Left ventricle myocardium inferior (tissue), 1 donor: ENCODE measurements at regions not wholly inside any gene's neighbourhood (a gene's known extent, or its start where the extent isn't known, plus 50 kb on each side); places are given as distances from the start of the nearest gene placed in this dataset.

Experiments used
- DNase-seq: peaks from one replicate; pipeline ENCODE4 v3.0.0-alpha.2; 2020
- H3K27ac ChIP-seq: fragments of 200-600 bp; replicated peaks from 2 replicates; pipeline ENCODE4 v1.8.0; 2021
- H3K27me3 ChIP-seq: fragments of 200-600 bp; 2 replicates; pipeline ENCODE4 v1.8.0; 2021; ENCODE audit warnings: low read depth
- H3K36me3 ChIP-seq: fragments of 200-600 bp; 2 replicates; pipeline ENCODE4 v1.8.0; 2021
- H3K4me1 ChIP-seq: fragments of 200-600 bp; 2 replicates; pipeline ENCODE4 v1.8.0; 2021
- H3K4me3 ChIP-seq: fragments of 200-600 bp; 2 replicates; pipeline ENCODE4 v1.8.0; 2021; ENCODE audit warnings: mild to moderate bottlenecking, moderate library complexity
- H3K9me3 ChIP-seq: fragments of 200-600 bp; replicated peaks from 2 replicates; pipeline ENCODE4 v1.8.0; 2021
- intact Hi-C: fragments of 100-400 bp; cut with micrococcal nuclease; formaldehyde crosslinking; loops from one replicate; pipeline ENCODE4 v1.11.0; 2022
- TF ChIP-seq, protein P1 (sequence below): fragments of 200-600 bp; IDR thresholded peaks from 2 replicates; pipeline ENCODE4 v1.8.0; 2021; ENCODE audit warnings: antibody characterized with exemption, mild to moderate bottlenecking, borderline replicate concordance
- donor health status: DM: no; HTN: yes; CAD: no; lungs with severe emphysema.

DNA sequence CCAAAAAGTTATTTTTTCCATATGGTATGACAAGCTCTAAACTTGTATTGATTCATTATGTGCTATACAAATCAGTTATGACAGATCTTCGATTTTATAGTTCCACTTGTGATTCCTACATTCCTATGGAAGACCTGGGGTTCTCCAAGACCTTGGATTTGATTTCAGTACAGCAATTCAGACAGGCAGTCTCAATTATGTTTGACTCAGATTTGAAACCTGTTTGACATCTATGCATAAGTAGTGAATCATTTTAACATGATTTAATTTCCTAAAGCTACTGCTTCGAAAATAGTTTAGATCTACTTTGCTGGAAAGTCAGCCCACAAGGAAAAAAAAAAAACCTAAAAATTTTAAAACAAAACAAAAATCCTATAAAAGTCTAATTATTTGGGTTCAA lies 820.4 kb downstream of the LUZP2 start:
- intact Hi-C loops = no loop called here
- no peaks in the 10 kb centered on the region for H3K27me3 ChIP-seq
- no peaks in the 10 kb centered on the region for H3K36me3 ChIP-seq
- TF ChIP-seq, protein P1, sequence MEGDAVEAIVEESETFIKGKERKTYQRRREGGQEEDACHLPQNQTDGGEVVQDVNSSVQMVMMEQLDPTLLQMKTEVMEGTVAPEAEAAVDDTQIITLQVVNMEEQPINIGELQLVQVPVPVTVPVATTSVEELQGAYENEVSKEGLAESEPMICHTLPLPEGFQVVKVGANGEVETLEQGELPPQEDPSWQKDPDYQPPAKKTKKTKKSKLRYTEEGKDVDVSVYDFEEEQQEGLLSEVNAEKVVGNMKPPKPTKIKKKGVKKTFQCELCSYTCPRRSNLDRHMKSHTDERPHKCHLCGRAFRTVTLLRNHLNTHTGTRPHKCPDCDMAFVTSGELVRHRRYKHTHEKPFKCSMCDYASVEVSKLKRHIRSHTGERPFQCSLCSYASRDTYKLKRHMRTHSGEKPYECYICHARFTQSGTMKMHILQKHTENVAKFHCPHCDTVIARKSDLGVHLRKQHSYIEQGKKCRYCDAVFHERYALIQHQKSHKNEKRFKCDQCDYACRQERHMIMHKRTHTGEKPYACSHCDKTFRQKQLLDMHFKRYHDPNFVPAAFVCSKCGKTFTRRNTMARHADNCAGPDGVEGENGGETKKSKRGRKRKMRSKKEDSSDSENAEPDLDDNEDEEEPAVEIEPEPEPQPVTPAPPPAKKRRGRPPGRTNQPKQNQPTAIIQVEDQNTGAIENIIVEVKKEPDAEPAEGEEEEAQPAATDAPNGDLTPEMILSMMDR = no peak
- H3K4me1 ChIP-seq = no peaks in the 10 kb centered on the region
- H3K27ac ChIP-seq = no peak overlapping the region
- no peaks in the 10 kb centered on the region for H3K9me3 ChIP-seq
- H3K4me3 ChIP-seq = no peak overlapping the region
- no peak for DNase-seq

DNA sequence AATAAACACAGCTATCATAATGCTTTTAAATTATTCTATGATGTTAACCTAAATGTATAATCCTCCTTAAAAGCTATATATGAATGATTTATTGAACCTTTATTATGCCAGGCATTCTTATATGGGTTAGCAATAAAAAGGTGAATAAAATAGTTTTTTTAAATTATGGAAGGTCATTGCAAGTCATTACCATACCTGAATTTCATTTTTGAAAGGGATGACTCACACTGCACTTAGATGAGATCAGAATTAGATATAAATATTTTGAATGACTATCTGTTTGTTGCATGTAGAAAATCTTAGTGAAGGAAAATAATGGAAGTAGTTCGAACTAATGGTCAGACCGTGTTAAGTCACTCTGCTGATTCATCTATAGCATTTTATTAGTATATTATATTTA lies 822.3 kb downstream of the LUZP2 start:
- no peaks in the 10 kb centered on the region for H3K27me3 ChIP-seq
- H3K36me3 ChIP-seq = no peaks in the 10 kb centered on the region
- no peaks in the 10 kb centered on the region for H3K4me1 ChIP-seq
- TF ChIP-seq, protein P1 = no peak
- no peak overlapping the region for H3K4me3 ChIP-seq
- intact Hi-C loops = no loop called here
- H3K27ac ChIP-seq = no peak overlapping the region
- H3K9me3 ChIP-seq = no peaks in the 10 kb centered on the region
- DNase-seq = no peak

DNA sequence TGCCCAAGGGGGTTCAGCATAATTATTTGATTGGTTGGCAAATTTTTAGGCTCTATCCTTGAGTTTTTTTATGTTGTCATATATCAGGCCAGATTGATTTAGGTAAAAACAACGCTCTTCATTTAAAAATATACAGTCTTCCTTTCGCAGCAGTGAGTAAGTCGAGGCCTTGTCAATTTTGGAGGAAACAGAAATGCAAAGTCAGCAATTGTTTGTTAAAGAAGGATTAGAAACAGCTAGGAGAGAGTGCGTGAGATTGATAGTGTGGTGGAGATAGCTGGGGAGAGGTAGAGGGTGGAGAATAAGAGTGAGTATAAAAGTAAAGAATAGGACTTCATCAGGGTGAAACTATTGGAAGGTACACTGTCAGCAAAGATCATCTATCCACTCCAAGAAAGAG lies 830.8 kb downstream of the LUZP2 start:
- intact Hi-C loops = no loop called here
- H3K27ac ChIP-seq = no peak overlapping the region

DNA sequence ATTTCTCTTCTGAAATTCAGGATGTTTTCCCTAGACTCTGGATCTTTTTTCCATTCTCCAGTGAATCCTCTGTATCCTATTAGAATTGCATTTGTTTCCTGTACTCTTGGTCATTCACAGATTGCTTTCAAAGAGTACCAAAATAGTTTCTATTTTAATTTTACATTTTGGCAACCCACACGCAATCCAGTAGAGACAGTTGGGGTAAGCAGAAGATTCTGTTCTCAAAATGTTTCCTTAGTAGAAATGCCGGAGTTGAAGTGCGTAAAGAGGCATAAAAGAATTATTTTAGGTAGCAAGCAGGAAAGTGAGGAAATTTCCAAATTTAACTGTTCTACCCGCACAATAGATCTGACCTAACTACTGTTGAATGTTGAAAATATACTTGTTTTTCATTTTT lies 842.4 kb downstream of the LUZP2 start:
- Histone ChIP-seq H3K4me1 (no peaks in the 10 kb centered on the region), H3K27ac (no peak overlapping the region), H3K27me3 (no peaks in the 10 kb centered on the region), H3K4me3 (no peak overlapping the region), H3K9me3 (no peaks in the 10 kb centered on the region), H3K36me3 (no peaks in the 10 kb centered on the region)
- TF ChIP-seq, protein P1 = no peak
- DNase-seq = no peak
- intact Hi-C loops = no loop called here

More for the DNA sequence above, 830.8 kb downstream of the LUZP2 start:
- TF ChIP-seq, protein P1 = no peak
- no peaks in the 10 kb centered on the region for H3K36me3 ChIP-seq
- no peaks in the 10 kb centered on the region for H3K27me3 ChIP-seq
- H3K4me1 ChIP-seq = no peaks in the 10 kb centered on the region
- H3K9me3 ChIP-seq = no peaks in the 10 kb centered on the region
- no peak overlapping the region for H3K4me3 ChIP-seq
- no peak for DNase-seq

DNA sequence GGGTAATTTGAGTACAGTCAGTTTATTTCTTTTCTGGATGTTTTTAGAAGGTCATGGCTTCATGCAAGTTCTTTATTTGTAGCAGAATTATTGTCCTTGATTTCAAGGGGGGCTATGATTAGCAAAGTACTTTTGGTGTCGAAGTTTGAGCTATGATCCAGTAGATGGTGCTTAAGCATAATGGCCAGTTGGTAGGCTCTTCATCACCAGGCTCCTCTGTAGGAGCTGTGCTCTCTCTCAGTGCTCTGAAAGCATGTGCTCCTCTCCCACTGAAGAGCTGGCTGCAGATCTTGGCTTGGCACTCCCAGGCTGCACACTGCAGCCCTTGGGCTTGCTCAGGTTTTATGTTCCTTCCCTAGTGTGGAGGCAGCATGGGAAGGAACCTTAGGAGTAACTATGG lies 852.7 kb downstream of the LUZP2 start:
- intact Hi-C loops = no loop called here
- TF ChIP-seq, protein P1 = no peak
- no peak for DNase-seq

More for the DNA sequence above, 852.7 kb downstream of the LUZP2 start:
- Histone ChIP-seq H3K36me3 (no peaks in the 10 kb centered on the region), H3K9me3 (peaks cover 6% of the 10 kb centered on the region), H3K27me3 (no peaks in the 10 kb centered on the region), H3K4me3 (no peak overlapping the region), H3K27ac (no peak overlapping the region), H3K4me1 (no peaks in the 10 kb centered on the region)
